KMS-11 (cell line): ENCODE measurements at regions not wholly inside any gene's neighbourhood (a gene's known extent, or its start where the extent isn't known, plus 50 kb on each side); places are given as distances from the start of the nearest gene placed in this dataset.

Experiments used
- H2AFZ ChIP-seq: fragments of 200-600 bp; sonication (generic); 2 replicates; pipeline ENCODE4 v1.6.1; 2016; ENCODE audit warnings: antibody characterized with exemption, mixed run types, low read depth
- H3K27ac ChIP-seq: fragments of 200-600 bp; sonication (generic); 2 replicates; pipeline ENCODE4 v1.6.1; 2016; ENCODE audit warnings: mild to moderate bottlenecking, mixed run types
- H3K27me3 ChIP-seq: fragments of 200-600 bp; sonication (generic); 2 replicates; pipeline ENCODE4 v1.6.1; 2017; ENCODE audit warnings: mild to moderate bottlenecking, low read depth, mixed run types, moderate library complexity; ENCODE audit not compliant: insufficient read depth
- H3K36me3 ChIP-seq: fragments of 200-600 bp; sonication (generic); 2 replicates; pipeline ENCODE4 v1.6.1; 2017; ENCODE audit warnings: mild to moderate bottlenecking, mixed run types; ENCODE audit not compliant: insufficient read depth
- H3K4me1 ChIP-seq: fragments of 200-600 bp; sonication (generic); 2 replicates; pipeline ENCODE4 v1.6.1; 2016; ENCODE audit warnings: mild to moderate bottlenecking, low read depth, mixed run types; ENCODE audit not compliant: poor library complexity, severe bottlenecking
- H3K4me2 ChIP-seq: fragments of 200-600 bp; sonication (generic); 2 replicates; pipeline ENCODE4 v1.7.0; 2016; ENCODE audit warnings: mild to moderate bottlenecking, mixed run types
- H3K4me3 ChIP-seq: fragments of 200-600 bp; sonication (generic); IDR thresholded peaks from 2 replicates; pipeline ENCODE4 v1.6.1; 2017; ENCODE audit warnings: low read depth, low read length, mixed read lengths; ENCODE audit not compliant: insufficient read depth
- H3K79me2 ChIP-seq: fragments of 200-600 bp; sonication (generic); 2 replicates; pipeline ENCODE4 v1.6.1; 2016; ENCODE audit warnings: low read depth, mixed run types; ENCODE audit not compliant: insufficient read depth
- H3K9ac ChIP-seq: fragments of 200-600 bp; sonication (generic); 2 replicates; pipeline ENCODE4 v1.6.1; 2016; ENCODE audit warnings: mild to moderate bottlenecking, mixed run types
- H4K20me1 ChIP-seq: fragments of 200-600 bp; sonication (generic); 2 replicates; pipeline ENCODE4 v1.6.1; 2016; ENCODE audit warnings: mild to moderate bottlenecking, mixed run types; ENCODE audit not compliant: insufficient read depth
- TF ChIP-seq, protein P1 (sequence below): fragments of 200-600 bp; sonication (generic); conservative IDR thresholded peaks from 2 replicates; pipeline ENCODE4 v1.6.1; 2017; ENCODE audit warnings: low read depth, mild to moderate bottlenecking, antibody characterized with exemption, low read length, moderate library complexity, mixed read lengths

DNA sequence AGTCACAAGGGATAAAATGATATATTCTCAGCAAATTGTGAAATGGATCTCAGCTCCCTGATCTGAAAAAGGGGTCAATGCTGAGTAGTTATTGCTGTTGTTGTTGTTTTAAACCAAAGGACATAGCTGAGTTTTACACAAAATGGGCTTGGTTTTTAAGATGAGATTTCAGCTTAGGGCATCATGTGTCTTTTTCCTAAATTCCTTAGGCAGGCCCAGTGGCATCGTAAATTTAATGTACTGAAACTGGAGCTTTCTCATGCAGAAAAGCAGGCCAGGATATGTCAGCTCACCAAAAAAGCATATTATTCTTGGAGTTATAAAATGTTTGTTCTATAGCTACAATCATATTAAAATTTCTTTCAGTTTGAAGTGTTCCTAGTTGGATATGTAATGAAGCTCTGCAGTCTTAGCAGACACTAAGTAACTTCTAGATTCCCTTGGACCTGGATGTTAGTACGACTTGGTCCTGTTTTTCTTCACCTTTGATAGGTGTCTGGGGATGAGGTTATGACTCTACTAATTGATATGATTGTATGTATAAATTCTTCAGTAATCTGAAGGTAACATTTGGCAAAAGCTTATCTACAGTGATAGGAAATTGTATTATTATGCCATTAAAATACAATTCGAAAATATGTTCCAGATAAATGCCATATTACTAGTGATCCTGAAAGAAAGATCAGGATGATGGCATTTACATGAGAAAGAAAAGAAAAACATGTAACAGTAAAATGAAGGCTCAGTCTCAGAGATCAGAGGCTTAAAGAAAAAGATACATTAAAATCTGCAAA lies 663.3 kb downstream of the RFPL4B start:
- no peaks in the 10 kb centered on the region for H3K79me2 ChIP-seq
- no peak overlapping the region for H3K27ac ChIP-seq
- no peaks in the 10 kb centered on the region for H3K36me3 ChIP-seq
- H2AFZ ChIP-seq: no peak overlapping the region
- H3K4me3 ChIP-seq: no peak overlapping the region
- H3K9ac ChIP-seq: no peak overlapping the region
- no peaks in the 10 kb centered on the region for H3K4me1 ChIP-seq
- H3K4me2 ChIP-seq: no peak overlapping the region
- no peaks in the 10 kb centered on the region for H4K20me1 ChIP-seq
- H3K27me3 ChIP-seq: no peaks in the 10 kb centered on the region
- TF ChIP-seq, protein P1, sequence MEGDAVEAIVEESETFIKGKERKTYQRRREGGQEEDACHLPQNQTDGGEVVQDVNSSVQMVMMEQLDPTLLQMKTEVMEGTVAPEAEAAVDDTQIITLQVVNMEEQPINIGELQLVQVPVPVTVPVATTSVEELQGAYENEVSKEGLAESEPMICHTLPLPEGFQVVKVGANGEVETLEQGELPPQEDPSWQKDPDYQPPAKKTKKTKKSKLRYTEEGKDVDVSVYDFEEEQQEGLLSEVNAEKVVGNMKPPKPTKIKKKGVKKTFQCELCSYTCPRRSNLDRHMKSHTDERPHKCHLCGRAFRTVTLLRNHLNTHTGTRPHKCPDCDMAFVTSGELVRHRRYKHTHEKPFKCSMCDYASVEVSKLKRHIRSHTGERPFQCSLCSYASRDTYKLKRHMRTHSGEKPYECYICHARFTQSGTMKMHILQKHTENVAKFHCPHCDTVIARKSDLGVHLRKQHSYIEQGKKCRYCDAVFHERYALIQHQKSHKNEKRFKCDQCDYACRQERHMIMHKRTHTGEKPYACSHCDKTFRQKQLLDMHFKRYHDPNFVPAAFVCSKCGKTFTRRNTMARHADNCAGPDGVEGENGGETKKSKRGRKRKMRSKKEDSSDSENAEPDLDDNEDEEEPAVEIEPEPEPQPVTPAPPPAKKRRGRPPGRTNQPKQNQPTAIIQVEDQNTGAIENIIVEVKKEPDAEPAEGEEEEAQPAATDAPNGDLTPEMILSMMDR: no peak

DNA sequence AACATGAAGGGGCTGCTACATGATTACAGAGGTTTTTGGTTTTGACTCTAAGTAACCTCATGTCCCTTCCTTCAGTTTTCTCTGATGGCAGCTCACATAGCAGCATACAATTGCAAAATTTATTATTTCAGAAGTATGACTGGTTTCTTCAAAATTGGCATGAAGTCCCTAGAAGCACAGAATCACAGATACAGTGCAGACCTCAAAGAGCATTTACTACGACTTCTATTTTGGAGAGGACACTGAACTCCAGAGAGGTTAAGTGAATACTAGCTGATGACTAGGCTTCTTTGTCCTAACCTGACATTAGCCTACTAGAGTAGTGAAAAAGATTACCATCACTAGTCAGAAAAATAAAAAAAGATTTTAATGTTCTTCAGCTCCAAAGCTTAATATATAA lies 664.3 kb downstream of the RFPL4B start:
- Histone ChIP-seq H3K79me2 (no peaks in the 10 kb centered on the region), H4K20me1 (no peaks in the 10 kb centered on the region), H3K27me3 (no peaks in the 10 kb centered on the region), H3K4me1 (no peaks in the 10 kb centered on the region), H3K27ac (no peak overlapping the region), H3K36me3 (no peaks in the 10 kb centered on the region), H2AFZ (no peak overlapping the region), H3K4me3 (no peak overlapping the region), H3K9ac (no peak overlapping the region), H3K4me2 (no peak overlapping the region)
- TF ChIP-seq, protein P1: no peak

DNA sequence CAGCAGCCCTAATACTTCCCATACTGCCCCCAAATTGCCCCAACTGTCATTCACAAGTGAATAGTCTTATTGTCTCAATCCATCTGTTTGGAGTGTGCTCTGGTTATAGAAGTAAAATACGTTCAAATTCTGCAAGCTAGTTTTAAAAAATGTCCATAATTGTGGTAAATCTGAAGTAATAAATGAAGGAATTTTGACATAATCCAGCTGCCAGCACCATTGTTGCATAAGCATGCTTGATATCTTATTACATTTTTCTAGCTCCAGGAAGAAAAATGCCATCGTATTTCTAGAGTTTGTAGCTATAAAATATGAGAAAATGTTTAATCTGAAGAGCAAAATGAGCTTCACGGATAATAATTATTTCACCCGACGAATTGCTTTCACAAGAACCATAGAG lies 664.7 kb downstream of the RFPL4B start:
- Histone ChIP-seq H3K27me3 (no peaks in the 10 kb centered on the region), H3K4me2 (no peak overlapping the region)

DNA sequence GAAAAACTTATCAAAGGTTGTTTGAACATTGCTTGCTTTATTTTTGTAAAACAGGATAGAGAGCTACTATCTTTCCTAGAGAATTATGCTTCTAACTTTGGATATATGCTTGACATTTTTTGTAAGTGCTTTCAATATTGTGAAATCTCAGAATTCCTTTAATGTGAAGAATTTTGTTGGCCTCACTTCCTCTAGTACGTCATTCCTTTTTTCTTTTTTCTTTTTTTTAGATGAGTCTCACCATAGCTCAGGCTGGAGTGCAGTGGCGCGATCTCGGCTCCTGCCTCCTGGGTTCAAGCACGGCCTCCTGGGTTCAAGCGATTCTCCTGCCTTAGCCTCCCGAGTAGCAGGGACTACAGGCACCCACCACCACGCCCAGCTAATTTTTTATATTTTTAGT lies 668.1 kb downstream of the RFPL4B start:
- no peak overlapping the region for H2AFZ ChIP-seq
- no peak overlapping the region for H3K4me3 ChIP-seq
- no peaks in the 10 kb centered on the region for H3K27me3 ChIP-seq
- no peaks in the 10 kb centered on the region for H4K20me1 ChIP-seq
- TF ChIP-seq, protein P1: no peak
- H3K4me1 ChIP-seq: no peaks in the 10 kb centered on the region
- no peak overlapping the region for H3K9ac ChIP-seq
- H3K79me2 ChIP-seq: no peaks in the 10 kb centered on the region
- no peak overlapping the region for H3K4me2 ChIP-seq
- no peak overlapping the region for H3K27ac ChIP-seq
- H3K36me3 ChIP-seq: no peaks in the 10 kb centered on the region

More for the DNA sequence above, 664.7 kb downstream of the RFPL4B start:
- Histone ChIP-seq H4K20me1 (no peaks in the 10 kb centered on the region), H3K27ac (no peak overlapping the region), H2AFZ (no peak overlapping the region), H3K4me3 (no peak overlapping the region), H3K79me2 (no peaks in the 10 kb centered on the region), H3K36me3 (no peaks in the 10 kb centered on the region), H3K9ac (no peak overlapping the region), H3K4me1 (no peaks in the 10 kb centered on the region)
- TF ChIP-seq, protein P1: no peak
